ENCODE measurements at regions not wholly inside any gene's neighbourhood (a gene's known extent, or its start where the extent isn't known, plus 50 kb on each side); places are given as distances from the start of the nearest gene placed in this dataset.

DNA sequence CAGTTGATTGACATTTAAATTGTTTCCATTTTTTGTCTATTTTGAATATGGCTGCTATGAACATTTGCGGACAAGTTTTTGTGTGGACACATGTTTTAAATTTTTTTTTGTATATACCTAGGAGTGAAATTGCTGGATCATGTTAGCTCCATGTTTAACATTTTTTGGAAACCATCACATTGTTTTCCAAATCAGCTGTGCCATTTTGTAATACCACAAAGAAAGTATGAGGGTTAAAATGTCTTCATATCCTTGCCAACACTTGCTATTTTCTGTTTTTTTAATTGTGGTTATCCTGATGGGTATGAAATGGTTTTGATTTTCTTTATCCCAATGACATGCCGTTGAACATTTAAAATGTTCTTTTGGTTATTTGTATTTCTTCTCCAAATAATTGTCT lies 52.1 kb downstream of the CARTPT start:
- H3K9me2 ChIP-seq (replicated peaks; ENCODE audit: control insufficient read depth, low read length): no peaks in the 10 kb centered on the region
- H3F3A ChIP-seq (ENCODE audit: control insufficient read depth, insufficient read depth): no peaks in the 10 kb centered on the region
- no peaks in the 10 kb centered on the region for H3K4me1 ChIP-seq (ENCODE audit: control insufficient read depth, low read length)
- no peaks in the 10 kb centered on the region for H3K36me3 ChIP-seq (ENCODE audit: control insufficient read depth, low read length)
- no peak for TF ChIP-seq EZH2phosphoT487 (IDR thresholded peaks at IDR 0.05; ENCODE audit: borderline replicate concordance, low read length)
- H3K9me3 ChIP-seq (ENCODE audit: control insufficient read depth, insufficient read depth, low read length): no peaks in the 10 kb centered on the region
- no peak overlapping the region for H3K27ac ChIP-seq (ENCODE audit: low read depth, low read length)
- H3K27me3 ChIP-seq (ENCODE audit: control insufficient read depth, low read length): peaks cover 3% of the 10 kb centered on the region; the same call in 1 of the 2 replicates
- H3K4me2 ChIP-seq (ENCODE audit: low read length): no peak overlapping the region
- H3K79me2 ChIP-seq (ENCODE audit: control insufficient read depth, low read length): no peaks in the 10 kb centered on the region
- H4K20me1 ChIP-seq (ENCODE audit: control insufficient read depth, insufficient read depth, low read depth, low read length): no peaks in the 10 kb centered on the region
- no peak overlapping the region for H3K4me3 ChIP-seq (ENCODE audit: low read length)

DNA sequence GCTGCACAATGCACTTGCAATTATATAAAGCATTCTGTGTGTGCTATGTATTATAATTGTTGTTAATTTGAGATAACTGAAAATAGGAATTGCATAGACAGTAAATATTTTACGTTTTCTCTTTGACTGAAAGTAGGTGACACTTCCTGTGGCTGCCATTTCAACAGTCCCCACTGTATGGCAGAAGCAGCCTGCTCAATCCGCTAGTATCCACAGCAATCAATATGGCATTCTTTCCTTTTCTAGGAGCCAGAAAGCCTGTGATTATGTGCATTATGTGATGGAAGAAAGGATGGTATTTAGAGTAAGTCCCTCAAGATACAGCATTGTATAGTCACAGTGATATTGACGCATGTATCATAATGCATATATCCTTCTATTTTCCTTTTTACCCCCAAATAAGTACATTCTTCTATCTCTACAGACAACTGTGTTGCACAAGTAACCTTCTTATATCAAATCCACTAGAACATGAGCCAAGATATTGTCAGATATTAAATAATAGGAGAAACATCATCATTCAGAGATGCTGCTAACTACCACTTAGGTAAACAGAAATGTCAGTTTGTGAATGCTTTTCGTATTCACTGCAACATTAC lies 59.7 kb downstream of the CARTPT start:
- no peak overlapping the region for H3K4me2 ChIP-seq (ENCODE audit: low read length)
- H4K20me1 ChIP-seq (ENCODE audit: control insufficient read depth, insufficient read depth, low read depth, low read length): no peaks in the 10 kb centered on the region
- no peaks in the 10 kb centered on the region for H3K9me2 ChIP-seq (replicated peaks; ENCODE audit: control insufficient read depth, low read length)
- no peaks in the 10 kb centered on the region for H3K79me2 ChIP-seq (ENCODE audit: control insufficient read depth, low read length)
- TF ChIP-seq, protein P1, sequence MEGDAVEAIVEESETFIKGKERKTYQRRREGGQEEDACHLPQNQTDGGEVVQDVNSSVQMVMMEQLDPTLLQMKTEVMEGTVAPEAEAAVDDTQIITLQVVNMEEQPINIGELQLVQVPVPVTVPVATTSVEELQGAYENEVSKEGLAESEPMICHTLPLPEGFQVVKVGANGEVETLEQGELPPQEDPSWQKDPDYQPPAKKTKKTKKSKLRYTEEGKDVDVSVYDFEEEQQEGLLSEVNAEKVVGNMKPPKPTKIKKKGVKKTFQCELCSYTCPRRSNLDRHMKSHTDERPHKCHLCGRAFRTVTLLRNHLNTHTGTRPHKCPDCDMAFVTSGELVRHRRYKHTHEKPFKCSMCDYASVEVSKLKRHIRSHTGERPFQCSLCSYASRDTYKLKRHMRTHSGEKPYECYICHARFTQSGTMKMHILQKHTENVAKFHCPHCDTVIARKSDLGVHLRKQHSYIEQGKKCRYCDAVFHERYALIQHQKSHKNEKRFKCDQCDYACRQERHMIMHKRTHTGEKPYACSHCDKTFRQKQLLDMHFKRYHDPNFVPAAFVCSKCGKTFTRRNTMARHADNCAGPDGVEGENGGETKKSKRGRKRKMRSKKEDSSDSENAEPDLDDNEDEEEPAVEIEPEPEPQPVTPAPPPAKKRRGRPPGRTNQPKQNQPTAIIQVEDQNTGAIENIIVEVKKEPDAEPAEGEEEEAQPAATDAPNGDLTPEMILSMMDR (IDR thresholded peaks at IDR 0.05; ENCODE audit: low read depth, low read length, poor library complexity, severe bottlenecking): no peak
- no peak for TF ChIP-seq EZH2phosphoT487 (IDR thresholded peaks at IDR 0.05; ENCODE audit: borderline replicate concordance, low read length)
- no peak overlapping the region for H3K27ac ChIP-seq (ENCODE audit: low read depth, low read length)
- no peaks in the 10 kb centered on the region for H3K4me1 ChIP-seq (ENCODE audit: control insufficient read depth, low read length)
- no peaks in the 10 kb centered on the region for H3F3A ChIP-seq (ENCODE audit: control insufficient read depth, insufficient read depth)
- H3K9me3 ChIP-seq (ENCODE audit: control insufficient read depth, insufficient read depth, low read length): no peaks in the 10 kb centered on the region
- no peak overlapping the region for H3K4me3 ChIP-seq (ENCODE audit: low read length)
- peaks cover 14% of the 10 kb centered on the region; the same call in 1 of the 2 replicates for H3K27me3 ChIP-seq (ENCODE audit: control insufficient read depth, low read length)
- no peaks in the 10 kb centered on the region for H3K36me3 ChIP-seq (ENCODE audit: control insufficient read depth, low read length)

DNA sequence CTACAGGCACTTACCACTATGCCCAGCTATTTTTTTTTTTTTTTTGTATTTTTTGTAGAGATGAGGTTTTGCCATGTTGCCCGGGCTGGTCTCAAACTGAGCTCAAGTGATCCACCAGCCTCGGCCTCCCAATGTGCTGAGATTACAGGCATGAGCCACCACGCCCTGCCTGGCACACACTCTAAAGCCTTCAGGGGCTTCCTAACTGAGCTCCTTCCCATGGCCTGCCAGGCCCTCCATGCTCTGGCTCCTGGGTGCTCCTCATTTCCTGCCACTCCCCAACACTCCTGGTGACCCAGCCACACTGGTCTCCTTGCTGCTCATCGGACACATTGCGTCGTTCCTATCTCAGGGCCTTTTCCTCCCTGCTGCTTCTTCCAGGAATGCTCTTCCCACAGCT lies 61.5 kb downstream of the CARTPT start:
- H3K9me2 ChIP-seq (replicated peaks; ENCODE audit: control insufficient read depth, low read length): no peaks in the 10 kb centered on the region
- no peaks in the 10 kb centered on the region for H3K36me3 ChIP-seq (ENCODE audit: control insufficient read depth, low read length)
- H3K4me1 ChIP-seq (ENCODE audit: control insufficient read depth, low read length): no peaks in the 10 kb centered on the region
- H3K27ac ChIP-seq (ENCODE audit: low read depth, low read length): no peak overlapping the region
- no peaks in the 10 kb centered on the region for H3K9me3 ChIP-seq (ENCODE audit: control insufficient read depth, insufficient read depth, low read length)
- H3F3A ChIP-seq (ENCODE audit: control insufficient read depth, insufficient read depth): no peaks in the 10 kb centered on the region
- no peak overlapping the region for H3K4me3 ChIP-seq (ENCODE audit: low read length)
- peaks cover 14% of the 10 kb centered on the region; the same call in 1 of the 2 replicates for H3K27me3 ChIP-seq (ENCODE audit: control insufficient read depth, low read length)
- no peak overlapping the region for H3K4me2 ChIP-seq (ENCODE audit: low read length)
- no peak for TF ChIP-seq EZH2phosphoT487 (IDR thresholded peaks at IDR 0.05; ENCODE audit: borderline replicate concordance, low read length)
- TF ChIP-seq, protein P1 (IDR thresholded peaks at IDR 0.05; ENCODE audit: low read depth, low read length, poor library complexity, severe bottlenecking): no peak
- H3K79me2 ChIP-seq (ENCODE audit: control insufficient read depth, low read length): no peaks in the 10 kb centered on the region
- no peaks in the 10 kb centered on the region for H4K20me1 ChIP-seq (ENCODE audit: control insufficient read depth, insufficient read depth, low read depth, low read length)

DNA sequence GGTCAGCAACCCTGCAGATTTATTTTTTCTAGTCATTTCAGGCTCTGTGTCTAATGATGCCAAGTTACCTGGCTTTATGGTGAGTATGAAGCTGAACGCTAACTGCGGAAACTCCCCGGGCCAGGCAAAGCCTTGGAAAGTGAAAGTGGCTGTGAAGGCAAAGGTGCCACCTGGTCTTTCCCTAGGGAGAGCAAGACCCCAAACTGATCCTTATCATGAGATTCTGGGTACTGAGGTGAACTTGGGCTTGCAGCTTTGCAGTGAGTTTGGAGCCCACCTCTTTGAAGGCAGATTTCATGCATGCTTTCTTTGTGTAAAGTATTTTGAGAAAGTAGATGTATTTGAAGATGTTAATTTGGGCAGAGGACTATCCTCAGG lies 63.3 kb downstream of the CARTPT start:
- H3K4me2 ChIP-seq (ENCODE audit: low read length): no peak overlapping the region
- no peaks in the 10 kb centered on the region for H3K4me1 ChIP-seq (ENCODE audit: control insufficient read depth, low read length)

More for the DNA sequence above, 63.3 kb downstream of the CARTPT start:
- H3K27me3 ChIP-seq (ENCODE audit: control insufficient read depth, low read length): 0 out of 2 replicates have a peak, but pooled peaks cover 9% of the 10 kb centered on the region
- H3F3A ChIP-seq (ENCODE audit: control insufficient read depth, insufficient read depth): no peaks in the 10 kb centered on the region
- no peaks in the 10 kb centered on the region for H3K36me3 ChIP-seq (ENCODE audit: control insufficient read depth, low read length)
- no peaks in the 10 kb centered on the region for H4K20me1 ChIP-seq (ENCODE audit: control insufficient read depth, insufficient read depth, low read depth, low read length)
- H3K4me3 ChIP-seq (ENCODE audit: low read length): no peak overlapping the region
- no peaks in the 10 kb centered on the region for H3K79me2 ChIP-seq (ENCODE audit: control insufficient read depth, low read length)
- no peaks in the 10 kb centered on the region for H3K9me3 ChIP-seq (ENCODE audit: control insufficient read depth, insufficient read depth, low read length)
- no peaks in the 10 kb centered on the region for H3K9me2 ChIP-seq (replicated peaks; ENCODE audit: control insufficient read depth, low read length)
- no peak overlapping the region for H3K27ac ChIP-seq (ENCODE audit: low read depth, low read length)
- TF ChIP-seq, protein P1 (IDR thresholded peaks at IDR 0.05; ENCODE audit: low read depth, low read length, poor library complexity, severe bottlenecking): no peak
- TF ChIP-seq EZH2phosphoT487 (IDR thresholded peaks at IDR 0.05; ENCODE audit: borderline replicate concordance, low read length): no peak

All from DOHH2 (cell line).